KBM-7 (cell line): ENCODE measurements at regions not wholly inside any gene's neighbourhood (a gene's known extent, or its start where the extent isn't known, plus 50 kb on each side); places are given as distances from the start of the nearest gene placed in this dataset.
"Not testable (repeated sequence)": the region's sequence is repeated elsewhere in the genome, so short reads cannot be mapped to it uniquely, and the experiment has no call there.

Experiments
- DNase-seq: peaks from one replicate; pipeline ENCODE4 v3.0.0-alpha.2; 2015
- in situ Hi-C: fragments of 300-500 bp; cut with MboI; formaldehyde crosslinking; loops from 2 replicates; pipeline ENCODE4 v1.14.3; 2020; ENCODE audit warnings: low sequenced_read_pairs, low pct_unique_long_range_greater_than_20kb, mixed read lengths

DNA sequence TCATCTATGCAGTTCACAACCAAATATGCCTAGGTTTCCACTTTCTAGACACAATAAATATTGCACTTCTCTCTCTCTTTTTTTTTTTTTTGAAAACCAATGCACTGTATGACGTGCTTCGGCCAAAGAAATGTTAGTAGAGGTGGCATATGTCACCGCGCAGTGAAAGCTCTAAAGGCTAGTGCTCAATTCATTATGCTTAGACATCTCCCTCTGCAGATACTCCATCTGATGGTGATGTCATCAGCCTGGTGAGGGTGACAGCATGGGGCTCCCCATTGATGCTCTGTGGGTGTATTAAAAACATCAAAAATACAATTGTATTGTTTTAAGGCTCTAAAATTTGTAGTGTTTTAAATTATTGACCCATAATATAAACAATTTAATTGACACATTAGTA is 608.8 kb upstream of the C16orf82 start:
- in situ Hi-C loops = no loop called here
- no peak for DNase-seq

GRCh38 chr16:26464576-26465266 is 602.0 kb upstream of the C16orf82 start:
- in situ Hi-C loops = no loop called here
- DNase-seq = no peak

GRCh38 chr16:26474405-26474804 is 592.3 kb upstream of the C16orf82 start:
- DNase-seq, in situ Hi-C loops: not testable (repeated sequence)

- in situ Hi-C loops = no loop called here
- no peak for DNase-seq
Observed at GRCh38 chr16:26475596-26475995, 591.1 kb upstream of the C16orf82 start.

DNA sequence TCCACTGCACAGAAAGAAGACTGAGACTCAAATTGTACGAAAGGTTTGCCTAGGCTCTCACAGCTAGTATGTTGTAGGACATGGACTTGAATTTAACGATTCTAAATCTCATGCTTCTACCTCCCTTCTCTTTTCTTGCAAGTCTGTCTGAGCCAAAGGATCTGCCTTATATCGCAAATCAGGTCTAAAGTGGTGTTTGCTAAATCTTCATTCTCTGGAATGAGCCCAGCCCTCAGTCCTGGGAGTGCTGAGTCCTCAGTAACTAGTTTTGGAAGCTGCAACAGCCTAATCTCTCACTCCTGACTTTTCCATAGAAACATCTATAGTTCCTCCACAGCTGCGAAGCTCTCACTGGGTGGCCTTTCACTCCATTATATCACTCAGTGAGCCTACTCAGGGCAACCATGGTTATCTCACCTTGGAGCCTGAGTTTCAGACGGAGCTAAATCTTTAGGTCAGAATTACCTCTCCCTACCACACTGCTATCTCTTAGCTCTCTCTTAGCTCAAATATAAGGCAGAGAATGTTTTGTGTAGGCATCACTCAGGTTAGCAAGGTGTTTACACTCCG is 575.5 kb upstream of the C16orf82 start:
- in situ Hi-C loops = no loop called here
- DNase-seq = no peak

DNA sequence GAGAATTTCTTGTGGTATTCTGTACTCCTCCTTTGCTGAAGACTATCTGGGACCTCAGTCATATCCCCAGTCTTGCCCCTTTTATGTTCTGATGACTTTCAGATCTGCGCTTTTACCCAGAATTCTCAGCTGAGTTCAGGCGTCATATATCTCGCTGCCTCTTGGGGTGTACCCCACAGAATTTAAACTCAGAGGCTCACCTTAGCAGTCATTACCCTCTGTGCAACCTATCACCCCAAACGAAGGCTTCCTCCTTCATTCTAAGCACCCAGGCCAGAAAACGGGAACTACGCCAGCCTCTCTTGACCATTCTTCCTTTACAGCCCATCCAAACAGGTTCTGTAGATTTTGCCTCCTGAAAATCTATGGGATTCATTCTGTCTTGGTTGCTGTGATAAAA is 574.8 kb upstream of the C16orf82 start:
- in situ Hi-C loops = no loop called here
- no peak for DNase-seq

- no peak for DNase-seq
- in situ Hi-C loops = no loop called here
Observed at GRCh38 chr16:26493751-26494150, 573.0 kb upstream of the C16orf82 start.

DNA sequence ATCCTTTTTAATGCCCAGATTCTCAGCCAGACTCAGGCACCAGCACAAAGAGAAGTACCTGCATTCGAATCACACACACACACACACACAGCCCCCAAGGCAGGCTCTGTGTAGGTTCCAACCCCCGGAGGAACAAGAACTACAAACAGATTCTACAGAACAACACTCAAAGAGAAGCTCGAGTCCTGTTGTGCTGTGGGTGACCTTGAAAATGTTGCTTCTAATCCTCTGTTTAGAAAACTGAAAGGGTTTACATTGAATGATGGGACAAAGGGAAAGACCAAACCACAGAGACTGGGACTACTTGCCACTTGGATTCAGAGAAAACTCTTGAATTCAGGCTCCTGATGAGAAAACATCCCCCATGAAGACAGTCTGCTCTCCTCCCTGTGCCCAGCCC is 568.8 kb upstream of the C16orf82 start:
- in situ Hi-C loops = no loop called here
- no peak for DNase-seq

DNA sequence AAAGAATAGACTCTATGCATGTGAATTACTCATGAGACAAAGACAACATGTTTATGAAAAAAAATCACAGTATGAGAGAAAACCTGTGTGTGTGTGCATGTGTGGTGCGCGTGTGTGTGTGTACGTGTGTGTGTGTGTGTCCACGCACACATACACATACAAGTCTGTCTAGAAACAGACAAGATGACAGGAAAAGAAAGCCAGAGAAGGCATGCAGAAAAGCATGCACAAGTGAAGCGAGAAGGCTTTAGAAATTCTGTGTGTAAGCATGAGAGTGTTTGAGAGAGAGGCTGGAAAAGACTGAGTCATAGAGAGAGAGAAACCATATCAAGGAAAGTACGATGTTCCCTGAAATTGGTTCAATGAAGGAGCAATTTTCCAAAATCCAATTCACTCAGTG is 566.4 kb upstream of the C16orf82 start:
- DNase-seq = no peak
- in situ Hi-C loops = no loop called here

GRCh38 chr16:26505496-26505895 is 561.2 kb upstream of the C16orf82 start:
- no peak for DNase-seq
- in situ Hi-C loops = no loop called here

DNA sequence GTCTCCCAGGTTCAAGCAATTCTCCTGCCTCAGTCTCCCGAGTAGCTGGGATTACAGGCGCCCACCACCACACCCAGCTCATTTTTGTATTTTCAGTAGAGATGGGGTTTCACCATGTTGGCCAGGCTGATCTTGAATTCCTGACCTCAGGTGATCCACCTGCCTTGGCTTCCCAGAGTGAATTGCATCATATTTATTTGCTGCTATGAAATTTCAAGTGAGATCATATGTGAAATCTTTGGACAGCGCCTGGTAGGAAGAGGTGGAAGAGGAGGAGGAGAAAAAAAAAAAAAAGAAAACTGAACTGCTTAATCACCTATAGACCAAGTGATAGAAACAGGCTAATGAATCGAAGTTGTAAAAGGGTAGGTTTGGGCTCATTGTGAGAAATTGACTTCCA is 557.8 kb upstream of the C16orf82 start:
- in situ Hi-C loops = not testable (repeated sequence)

DNA sequence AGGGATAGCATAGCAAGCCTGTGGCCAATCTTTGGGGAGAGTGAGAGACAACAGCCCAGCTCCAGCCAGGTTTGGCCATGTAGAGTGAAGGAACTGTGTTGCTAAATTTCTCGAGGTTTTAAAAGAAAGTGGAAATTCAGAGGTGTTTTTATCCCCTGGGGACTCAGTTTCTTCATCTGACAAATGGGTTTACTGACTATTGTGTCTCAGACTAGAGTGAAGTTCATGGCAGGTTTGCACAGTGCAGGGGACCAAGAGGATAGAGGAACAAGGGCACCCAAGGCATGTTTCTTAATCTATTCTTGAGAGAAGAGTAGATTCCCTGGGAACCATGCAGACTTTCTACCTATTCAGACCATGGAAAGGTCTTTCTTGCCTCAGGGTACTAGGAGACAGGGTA is 555.8 kb upstream of the C16orf82 start:
- DNase-seq = no peak
- in situ Hi-C loops = no loop called here

More for the DNA sequence above, 557.8 kb upstream of the C16orf82 start:
- not testable (repeated sequence) for DNase-seq

- in situ Hi-C loops = no loop called here
- no peak for DNase-seq
Observed at GRCh38 chr16:26511463-26511862, 555.3 kb upstream of the C16orf82 start.

- in situ Hi-C loops = no loop called here
- DNase-seq = no peak
Observed at GRCh38 chr16:26521626-26522025, 545.1 kb upstream of the C16orf82 start.

DNA sequence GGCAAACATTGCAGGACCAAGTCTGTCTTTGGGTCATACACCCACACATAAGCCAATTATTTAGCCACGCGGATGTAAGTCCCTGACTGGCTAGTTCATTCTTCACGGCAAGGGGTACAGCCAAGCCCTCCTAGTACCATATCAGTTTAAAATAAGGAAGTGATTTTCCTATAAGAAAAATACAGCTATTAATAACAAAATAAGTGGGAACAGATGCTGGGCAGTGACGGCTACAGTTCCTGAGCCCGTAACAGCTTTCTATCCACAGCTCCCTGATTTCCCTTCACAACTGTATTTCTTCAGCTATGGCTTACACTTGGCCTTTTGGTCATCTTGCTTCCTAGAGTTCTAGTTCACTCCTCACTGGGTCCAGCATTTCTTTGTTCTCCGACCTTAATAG is 542.4 kb upstream of the C16orf82 start:
- in situ Hi-C loops = no loop called here
- no peak for DNase-seq

- in situ Hi-C loops = no loop called here
Observed at GRCh38 chr16:26524846-26525245, 541.9 kb upstream of the C16orf82 start.

DNA sequence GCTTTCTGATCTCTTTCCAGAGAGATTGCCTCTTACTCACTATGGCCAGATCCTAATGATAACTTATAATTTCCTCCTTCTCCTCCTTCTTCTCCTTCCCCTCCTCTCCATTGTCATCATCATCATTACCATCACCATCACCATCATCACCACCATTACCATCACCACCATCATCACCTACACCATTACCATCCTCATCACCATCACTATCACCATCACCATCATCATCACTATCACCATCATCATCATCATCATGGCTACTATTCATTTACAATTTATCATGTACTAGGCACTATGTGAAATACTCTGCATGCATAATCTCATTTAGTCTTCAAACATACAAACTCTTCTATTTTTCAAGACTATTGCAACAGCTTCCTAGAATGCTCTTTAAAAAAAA is 540.9 kb upstream of the C16orf82 start:
- no peak for DNase-seq
- in situ Hi-C loops = no loop called here

More at GRCh38 chr16:26524846-26525245, 541.9 kb upstream of the C16orf82 start:
- no peak for DNase-seq

DNA sequence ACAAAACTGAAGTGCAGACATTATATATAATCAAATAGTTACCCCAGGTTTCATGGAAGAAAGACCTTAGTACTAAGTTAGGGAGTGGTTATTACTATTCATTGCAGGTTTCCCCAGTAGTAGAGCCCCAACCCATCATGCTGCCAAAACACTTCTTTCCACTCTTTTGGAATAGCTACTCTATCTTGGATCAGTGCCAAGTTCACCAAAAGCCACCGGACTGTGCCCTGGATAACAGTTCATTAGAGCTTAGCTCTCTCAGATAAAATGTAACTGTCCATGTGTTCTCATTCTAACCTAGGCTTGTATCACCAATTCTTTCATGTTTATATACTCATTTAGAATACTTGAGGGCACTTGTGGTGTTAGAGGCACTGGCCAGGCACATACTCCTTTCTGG is 540.1 kb upstream of the C16orf82 start:
- in situ Hi-C loops = no loop called here
- no peak for DNase-seq

DNA sequence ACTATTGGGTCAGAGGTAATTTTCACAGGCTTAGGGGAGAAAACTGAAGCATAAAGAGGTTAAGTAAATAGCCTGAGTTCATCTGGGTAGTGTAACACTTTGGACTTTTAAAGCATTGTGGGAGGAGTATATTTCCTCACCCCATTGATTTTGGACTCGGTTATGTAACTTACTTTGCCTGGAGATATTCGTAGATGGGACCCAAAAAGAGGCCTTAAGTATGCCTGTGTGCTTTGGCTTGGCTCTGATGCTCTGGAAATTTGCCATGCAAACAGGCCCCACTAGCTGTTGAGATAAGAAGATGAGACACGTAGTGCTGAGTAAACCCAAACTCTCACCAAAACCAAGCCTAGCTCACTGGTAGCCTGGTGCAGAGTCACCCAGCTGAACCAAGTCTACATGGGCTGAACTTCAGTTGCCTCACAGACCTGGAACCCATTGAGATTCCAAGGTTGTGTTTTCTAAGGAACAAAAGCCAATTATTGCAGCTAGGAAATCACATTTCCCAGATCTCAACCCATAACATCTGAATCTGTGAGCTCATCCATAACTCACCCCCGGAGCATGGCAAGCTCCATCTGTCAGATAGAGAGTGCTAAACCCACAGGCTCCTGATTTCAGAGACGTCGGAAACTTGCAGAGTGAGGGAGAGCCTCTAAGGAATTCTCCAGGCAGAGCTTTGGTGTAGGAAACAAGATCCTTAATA is 536.0 kb upstream of the C16orf82 start:
- in situ Hi-C loops = no loop called here
- DNase-seq = no peak

DNA sequence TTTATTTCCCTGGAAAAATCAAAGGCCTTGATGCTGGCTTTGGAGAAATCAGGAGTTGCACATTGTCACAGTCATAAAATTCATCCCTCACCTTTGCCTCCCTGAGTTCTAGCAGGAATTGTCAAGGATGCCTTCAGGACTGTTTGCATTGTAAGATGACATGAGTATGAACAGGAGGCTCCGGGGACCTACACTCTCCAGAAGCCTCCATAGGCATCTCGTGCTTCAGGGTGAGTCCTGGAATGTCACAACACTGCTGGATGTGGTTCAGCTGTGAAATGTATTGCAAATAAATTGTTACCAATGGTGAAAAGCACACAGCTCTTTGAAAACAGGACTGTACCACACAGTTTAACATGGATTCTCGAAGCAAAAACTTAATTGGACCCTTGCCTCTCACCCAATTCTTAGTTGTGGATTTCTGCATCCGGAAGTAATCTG is 535.4 kb upstream of the C16orf82 start:
- in situ Hi-C loops = no loop called here
- DNase-seq = no peak
